Left lung (tissue), 4 donors: ENCODE measurements at regions not wholly inside any gene's neighbourhood (a gene's known extent, or its start where the extent isn't known, plus 50 kb on each side); places are given as distances from the start of the nearest gene placed in this dataset.

Experiments used
- ATAC-seq: fragments of 200-7000 bp; cut with Tn5 transposase; one replicate; pipeline ENCODE4 v1.9.1; 2020; ENCODE audit warnings: moderate library complexity
- DNase-seq, 4 donors: peaks; one replicate each; pipeline ENCODE4 v3.0.0-alpha.2; 2013 to 2020
- H3K27ac ChIP-seq, 2 donors: fragments of 200-600 bp; sonication (generic) in 1 of 2; one replicate each; pipeline versions ENCODE4 v1.5.0 to v1.8.0; 2020 to 2021
- H3K27me3 ChIP-seq, 2 donors: fragments of 200-600 bp; sonication (generic) in 1 of 2; one replicate each; pipeline versions ENCODE4 v1.5.0 to v1.8.0; 2020 to 2021
- H3K36me3 ChIP-seq, 2 donors: fragments of 200-600 bp; sonication (generic) in 1 of 2; one replicate each; pipeline versions ENCODE4 v1.5.0 to v1.8.0; 2020 to 2021
- H3K4me1 ChIP-seq, 2 donors: fragments of 200-600 bp; one replicate each; pipeline ENCODE4 v1.8.0; 2021
- H3K4me3 ChIP-seq, 2 donors: fragments of 200-600 bp; sonication (generic) in 1 of 2; one replicate each; pipeline versions ENCODE4 v1.5.0 to v1.8.0; 2020 to 2021; ENCODE audit warnings: mild to moderate bottlenecking in 1 of 2
- H3K9me3 ChIP-seq, 2 donors: fragments of 200-600 bp; sonication (generic) in 1 of 2; one replicate each; pipeline versions ENCODE4 v1.5.0 to v1.8.0; 2020 to 2021
- CTCF ChIP-seq, 2 donors: fragments of 200-600 bp; sonication (generic) in 1 of 2; IDR thresholded peaks; one replicate each; pipeline versions ENCODE4 v1.5.0 to v1.8.0; 2021; ENCODE audit warnings: antibody characterized with exemption in 2 of 2
- intact Hi-C, 2 donors: fragments of 100-400 bp; cut with DNase I; formaldehyde crosslinking; loops; one replicate each; pipeline versions ENCODE4 v1.11.2 to v1.14.2; 2022
- donor health status: DM: no; HTN: yes; CAD: no.
- donor health status: DM: no; HTN: no; CAD: no.

- Histone ChIP-seq H3K4me1 (no peaks in the 10 kb centered on the region), H3K27ac (no peak overlapping the region), H3K9me3 (peaks cover 0 to 3% of the 10 kb centered on the region in 2 donors), H3K36me3 (no peaks in the 10 kb centered on the region), H3K27me3 (no peaks in the 10 kb centered on the region), H3K4me3 (no peak overlapping the region)
- ATAC-seq: no peak
- no peak for DNase-seq
- no peak for TF ChIP-seq CTCF (IDR thresholded peaks at IDR 0.05)
- intact Hi-C loops: no loop called here
Observed at GRCh38 chr5:74225587-74225986, 414.9 kb downstream of the ENC1 start.

GRCh38 chr5:74224331-74224730, 416.2 kb downstream of the ENC1 start:
- no peaks in the 10 kb centered on the region for H3K4me1 ChIP-seq
- H3K27ac ChIP-seq: no peak overlapping the region
- no peaks in the 10 kb centered on the region for H3K36me3 ChIP-seq
- no peak for TF ChIP-seq CTCF (IDR thresholded peaks at IDR 0.05)
- no peak for DNase-seq
- H3K9me3 ChIP-seq: peaks cover 0 to 7% of the 10 kb centered on the region in 2 donors
- H3K27me3 ChIP-seq: no peaks in the 10 kb centered on the region
- intact Hi-C loops: no loop called here
- no peak overlapping the region for H3K4me3 ChIP-seq
- no peak for ATAC-seq

DNA sequence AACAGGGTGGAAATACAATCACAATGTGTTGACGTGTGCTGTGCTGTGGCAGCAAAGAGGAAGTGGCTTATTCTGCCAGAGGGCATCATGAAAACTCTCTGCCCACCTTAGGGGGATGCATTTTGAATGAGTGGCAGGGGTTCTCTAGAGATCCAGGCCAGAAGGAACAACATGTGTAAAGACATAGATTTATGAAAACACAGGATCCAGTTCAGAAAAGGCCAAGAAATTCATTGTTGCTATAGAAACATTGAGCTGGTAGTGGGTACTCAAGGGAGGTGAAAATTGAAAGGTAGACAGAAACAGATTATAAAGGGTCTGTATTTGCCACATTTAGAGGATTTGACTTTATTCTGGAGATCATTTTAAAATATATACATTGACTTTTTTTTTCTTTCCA, 417.7 kb downstream of the ENC1 start:
- Histone ChIP-seq H3K4me3 (no peak overlapping the region), H3K27ac (no peak overlapping the region), H3K9me3 (peaks cover 0 to 7% of the 10 kb centered on the region in 2 donors), H3K36me3 (no peaks in the 10 kb centered on the region), H3K4me1 (no peaks in the 10 kb centered on the region), H3K27me3 (no peaks in the 10 kb centered on the region)
- TF ChIP-seq CTCF (IDR thresholded peaks at IDR 0.05): no peak
- intact Hi-C loops: no loop called here
- no peak for ATAC-seq
- DNase-seq: no peak

GRCh38 chr5:74221413-74221812, 419.1 kb downstream of the ENC1 start:
- H3K27ac ChIP-seq: no peak overlapping the region
- no peak for DNase-seq
- intact Hi-C loops: no loop called here
- H3K4me1 ChIP-seq: no peaks in the 10 kb centered on the region
- no peaks in the 10 kb centered on the region for H3K27me3 ChIP-seq
- H3K36me3 ChIP-seq: no peaks in the 10 kb centered on the region
- H3K4me3 ChIP-seq: no peak overlapping the region
- ATAC-seq: no peak
- no peak for TF ChIP-seq CTCF (IDR thresholded peaks at IDR 0.05)
- peaks cover 0 to 7% of the 10 kb centered on the region in 2 donors for H3K9me3 ChIP-seq

DNA sequence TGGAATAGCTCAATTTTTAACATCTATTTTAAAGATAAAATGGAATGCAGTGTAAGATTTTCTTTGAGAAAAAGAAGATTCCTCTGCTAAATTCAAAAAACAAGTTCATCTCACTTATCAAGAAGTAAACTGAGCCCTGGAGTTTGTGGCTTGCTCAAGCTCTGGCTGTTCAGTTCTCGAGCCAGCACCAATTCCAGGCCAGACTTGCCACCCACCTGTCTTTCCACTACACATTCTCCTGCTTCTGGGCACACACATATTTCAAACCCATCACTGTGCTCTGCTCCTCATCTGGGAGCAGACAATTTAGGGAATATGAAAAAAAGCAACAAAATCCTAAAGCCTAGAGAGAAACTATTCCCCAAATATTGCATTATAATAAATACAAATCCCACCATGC, 424.5 kb downstream of the ENC1 start:
- H3K4me1 ChIP-seq: no peaks in the 10 kb centered on the region
- intact Hi-C loops: no loop called here
- ATAC-seq (no peak), DNase-seq (no peak)
- H3K4me3 ChIP-seq: no peak overlapping the region
- H3K9me3 ChIP-seq: peaks cover 0 to 4% of the 10 kb centered on the region in 2 donors
- no peak for TF ChIP-seq CTCF (IDR thresholded peaks at IDR 0.05)
- H3K27ac ChIP-seq: no peak overlapping the region
- H3K36me3 ChIP-seq: no peaks in the 10 kb centered on the region
- H3K27me3 ChIP-seq: no peaks in the 10 kb centered on the region
